ENCODE measurements at regions not wholly inside any gene's neighbourhood (a gene's known extent, or its start where the extent isn't known, plus 50 kb on each side); places are given as distances from the start of the nearest gene placed in this dataset.

DNA sequence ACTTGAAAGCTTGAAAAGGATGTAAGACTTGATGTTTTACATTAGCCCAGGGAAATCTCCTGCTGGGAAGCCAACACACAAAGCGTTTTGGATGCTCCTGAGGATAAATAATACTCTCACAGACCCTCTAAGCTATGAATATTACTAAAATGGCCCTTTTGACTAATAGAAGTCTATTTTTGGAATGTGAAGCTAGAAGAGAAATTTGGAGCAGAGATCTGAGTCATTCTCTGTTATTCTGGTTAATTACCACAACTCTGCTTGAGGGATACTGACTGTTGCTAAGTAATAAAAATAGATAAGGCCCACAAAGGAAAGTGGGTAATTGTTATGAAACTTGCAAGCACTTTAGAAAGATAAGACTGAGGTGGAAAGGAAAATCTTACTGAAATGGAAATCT is 346.2 kb upstream of the STXBP6 start:
- Histone ChIP-seq H3K27ac (ENCODE audit: low read depth, low read length) (no peak overlapping the region), H3F3A (ENCODE audit: control insufficient read depth, insufficient read depth) (no peaks in the 10 kb centered on the region), H3K27me3 (ENCODE audit: control insufficient read depth, low read length) (no peaks in the 10 kb centered on the region), H4K20me1 (ENCODE audit: control insufficient read depth, insufficient read depth, low read depth, low read length) (no peaks in the 10 kb centered on the region), H3K4me2 (ENCODE audit: low read length) (no peak overlapping the region), H3K4me3 (ENCODE audit: low read length) (no peak overlapping the region), H3K79me2 (ENCODE audit: control insufficient read depth, low read length) (no peaks in the 10 kb centered on the region), H3K9me3 (ENCODE audit: control insufficient read depth, insufficient read depth, low read length) (no peaks in the 10 kb centered on the region), H3K9me2 (replicated peaks; ENCODE audit: control insufficient read depth, low read length) (no peaks in the 10 kb centered on the region), H3K36me3 (ENCODE audit: control insufficient read depth, low read length) (no peaks in the 10 kb centered on the region), H3K4me1 (ENCODE audit: control insufficient read depth, low read length) (no peaks in the 10 kb centered on the region)
- TF ChIP-seq, protein P1, sequence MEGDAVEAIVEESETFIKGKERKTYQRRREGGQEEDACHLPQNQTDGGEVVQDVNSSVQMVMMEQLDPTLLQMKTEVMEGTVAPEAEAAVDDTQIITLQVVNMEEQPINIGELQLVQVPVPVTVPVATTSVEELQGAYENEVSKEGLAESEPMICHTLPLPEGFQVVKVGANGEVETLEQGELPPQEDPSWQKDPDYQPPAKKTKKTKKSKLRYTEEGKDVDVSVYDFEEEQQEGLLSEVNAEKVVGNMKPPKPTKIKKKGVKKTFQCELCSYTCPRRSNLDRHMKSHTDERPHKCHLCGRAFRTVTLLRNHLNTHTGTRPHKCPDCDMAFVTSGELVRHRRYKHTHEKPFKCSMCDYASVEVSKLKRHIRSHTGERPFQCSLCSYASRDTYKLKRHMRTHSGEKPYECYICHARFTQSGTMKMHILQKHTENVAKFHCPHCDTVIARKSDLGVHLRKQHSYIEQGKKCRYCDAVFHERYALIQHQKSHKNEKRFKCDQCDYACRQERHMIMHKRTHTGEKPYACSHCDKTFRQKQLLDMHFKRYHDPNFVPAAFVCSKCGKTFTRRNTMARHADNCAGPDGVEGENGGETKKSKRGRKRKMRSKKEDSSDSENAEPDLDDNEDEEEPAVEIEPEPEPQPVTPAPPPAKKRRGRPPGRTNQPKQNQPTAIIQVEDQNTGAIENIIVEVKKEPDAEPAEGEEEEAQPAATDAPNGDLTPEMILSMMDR (IDR thresholded peaks at IDR 0.05; ENCODE audit: low read depth, low read length, poor library complexity, severe bottlenecking), result no peak
- TF ChIP-seq EZH2phosphoT487 (IDR thresholded peaks at IDR 0.05; ENCODE audit: borderline replicate concordance, low read length), result no peak

DNA sequence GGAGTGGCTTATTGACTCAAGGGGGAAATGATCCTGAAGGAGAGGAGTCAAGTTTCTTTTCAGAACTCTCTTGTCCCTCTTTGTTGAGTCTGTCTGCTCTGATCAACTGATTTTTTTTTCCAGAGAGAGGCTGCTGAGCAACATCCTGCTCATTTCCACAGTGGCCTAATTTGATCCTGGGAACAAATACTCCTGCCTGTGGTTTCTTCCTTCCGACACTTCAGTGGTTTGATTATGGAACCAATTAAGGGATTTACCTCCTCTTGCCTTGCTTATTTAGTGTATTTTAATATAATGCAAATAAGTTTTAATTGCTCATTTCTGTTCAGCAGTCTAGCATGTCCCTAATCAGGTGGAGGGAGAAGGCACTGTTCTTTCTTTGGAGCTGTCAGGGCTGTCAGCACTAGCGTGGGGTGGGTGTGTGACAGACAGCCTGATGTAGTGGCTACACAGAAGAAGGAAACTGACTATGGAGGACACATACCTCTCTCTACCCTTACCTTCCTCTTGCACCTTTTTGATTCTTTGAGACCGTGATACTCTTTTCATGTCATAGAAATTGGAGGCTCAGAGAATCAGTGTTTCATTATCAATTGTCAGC is 344.9 kb upstream of the STXBP6 start:
- Histone ChIP-seq H3K9me2 (replicated peaks; ENCODE audit: control insufficient read depth, low read length) (no peaks in the 10 kb centered on the region), H3K4me2 (ENCODE audit: low read length) (no peak overlapping the region), H3K27me3 (ENCODE audit: control insufficient read depth, low read length) (no peaks in the 10 kb centered on the region), H3K27ac (ENCODE audit: low read depth, low read length) (no peak overlapping the region), H3K9me3 (ENCODE audit: control insufficient read depth, insufficient read depth, low read length) (no peaks in the 10 kb centered on the region), H3K79me2 (ENCODE audit: control insufficient read depth, low read length) (no peaks in the 10 kb centered on the region), H3F3A (ENCODE audit: control insufficient read depth, insufficient read depth) (no peaks in the 10 kb centered on the region), H3K4me3 (ENCODE audit: low read length) (no peak overlapping the region), H4K20me1 (ENCODE audit: control insufficient read depth, insufficient read depth, low read depth, low read length) (no peaks in the 10 kb centered on the region), H3K4me1 (ENCODE audit: control insufficient read depth, low read length) (no peaks in the 10 kb centered on the region), H3K36me3 (ENCODE audit: control insufficient read depth, low read length) (no peaks in the 10 kb centered on the region)
- TF ChIP-seq, protein P1 (IDR thresholded peaks at IDR 0.05; ENCODE audit: low read depth, low read length, poor library complexity, severe bottlenecking), result no peak
- no peak for TF ChIP-seq EZH2phosphoT487 (IDR thresholded peaks at IDR 0.05; ENCODE audit: borderline replicate concordance, low read length)

DNA sequence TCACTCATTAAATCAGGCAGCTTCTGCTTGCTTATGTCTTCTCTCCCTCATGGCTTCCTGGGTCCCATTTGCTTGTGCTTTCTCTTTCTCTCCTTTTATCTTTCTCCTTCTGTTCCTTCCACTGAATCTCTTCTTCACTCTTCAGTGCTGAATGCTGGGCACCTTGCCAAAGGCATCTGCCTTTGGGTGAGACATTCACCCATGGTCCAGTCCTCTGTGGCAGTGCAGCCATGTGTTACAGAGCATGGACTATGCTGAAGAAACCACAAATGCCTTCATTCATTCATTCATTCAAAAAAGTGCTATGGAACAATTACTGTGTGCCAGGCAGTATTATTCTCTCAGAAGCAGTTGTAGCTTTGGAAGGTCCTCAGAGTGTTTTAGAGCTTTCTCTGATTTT is 344.4 kb upstream of the STXBP6 start:
- H3K27ac ChIP-seq (ENCODE audit: low read depth, low read length), result no peak overlapping the region
- no peaks in the 10 kb centered on the region for H3K79me2 ChIP-seq (ENCODE audit: control insufficient read depth, low read length)
- H3K36me3 ChIP-seq (ENCODE audit: control insufficient read depth, low read length), result no peaks in the 10 kb centered on the region
- no peaks in the 10 kb centered on the region for H4K20me1 ChIP-seq (ENCODE audit: control insufficient read depth, insufficient read depth, low read depth, low read length)
- H3K9me2 ChIP-seq (replicated peaks; ENCODE audit: control insufficient read depth, low read length), result no peaks in the 10 kb centered on the region
- TF ChIP-seq, protein P1 (IDR thresholded peaks at IDR 0.05; ENCODE audit: low read depth, low read length, poor library complexity, severe bottlenecking), result no peak
- no peak for TF ChIP-seq EZH2phosphoT487 (IDR thresholded peaks at IDR 0.05; ENCODE audit: borderline replicate concordance, low read length)
- no peak overlapping the region for H3K4me2 ChIP-seq (ENCODE audit: low read length)
- H3K4me3 ChIP-seq (ENCODE audit: low read length), result no peak overlapping the region
- no peaks in the 10 kb centered on the region for H3K4me1 ChIP-seq (ENCODE audit: control insufficient read depth, low read length)
- H3K27me3 ChIP-seq (ENCODE audit: control insufficient read depth, low read length), result no peaks in the 10 kb centered on the region
- no peaks in the 10 kb centered on the region for H3F3A ChIP-seq (ENCODE audit: control insufficient read depth, insufficient read depth)
- no peaks in the 10 kb centered on the region for H3K9me3 ChIP-seq (ENCODE audit: control insufficient read depth, insufficient read depth, low read length)
